ENCODE measurements at regions not wholly inside any gene's neighbourhood (a gene's known extent, or its start where the extent isn't known, plus 50 kb on each side); places are given as distances from the start of the nearest gene placed in this dataset.

- H2AFZ ChIP-seq (ENCODE audit: low read depth), result no peak overlapping the region
- no peaks in the 10 kb centered on the region for H4K20me1 ChIP-seq (ENCODE audit: insufficient read depth)
- H3K79me2 ChIP-seq (ENCODE audit: insufficient read depth, low read depth), result no peaks in the 10 kb centered on the region
- H3K27me3 ChIP-seq (ENCODE audit: insufficient read depth, low read depth), result no peaks in the 10 kb centered on the region
- no peaks in the 10 kb centered on the region for H3K36me3 ChIP-seq (ENCODE audit: insufficient read depth)
- H3K27ac ChIP-seq, result no peak overlapping the region
- H3K4me2 ChIP-seq, result no peak overlapping the region
- no peak overlapping the region for H3K4me3 ChIP-seq (IDR thresholded peaks at IDR 0.05; ENCODE audit: insufficient read depth, low read depth, low read length)
- no peaks in the 10 kb centered on the region for H3K4me1 ChIP-seq (ENCODE audit: low read depth, poor library complexity, severe bottlenecking)
- TF ChIP-seq CTCF (conservative IDR thresholded peaks at IDR 0.05; ENCODE audit: low read depth, low read length), result no peak
- H3K9ac ChIP-seq, result no peak overlapping the region
Measured at GRCh38 chr6:19415605-19416326, 421.4 kb upstream of the ID4 start.

- H2AFZ ChIP-seq (ENCODE audit: low read depth), result no peak overlapping the region
- no peak for TF ChIP-seq CTCF (conservative IDR thresholded peaks at IDR 0.05; ENCODE audit: low read depth, low read length)
Measured at GRCh38 chr6:19416811-19417210, 420.4 kb upstream of the ID4 start.

GRCh38 chr6:19417713-19418112 is 419.5 kb upstream of the ID4 start:
- Histone ChIP-seq H3K36me3 (ENCODE audit: insufficient read depth) (no peaks in the 10 kb centered on the region), H3K9ac (no peak overlapping the region), H3K27ac (no peak overlapping the region), H2AFZ (ENCODE audit: low read depth) (no peak overlapping the region), H3K4me3 (IDR thresholded peaks at IDR 0.05; ENCODE audit: insufficient read depth, low read depth, low read length) (no peak overlapping the region), H3K79me2 (ENCODE audit: insufficient read depth, low read depth) (no peaks in the 10 kb centered on the region), H4K20me1 (ENCODE audit: insufficient read depth) (no peaks in the 10 kb centered on the region), H3K4me2 (no peak overlapping the region), H3K27me3 (ENCODE audit: insufficient read depth, low read depth) (no peaks in the 10 kb centered on the region), H3K4me1 (ENCODE audit: low read depth, poor library complexity, severe bottlenecking) (no peaks in the 10 kb centered on the region)
- TF ChIP-seq CTCF (conservative IDR thresholded peaks at IDR 0.05; ENCODE audit: low read depth, low read length), result no peak

More at GRCh38 chr6:19416811-19417210, 420.4 kb upstream of the ID4 start:
- Histone ChIP-seq H3K4me2 (no peak overlapping the region), H3K4me3 (IDR thresholded peaks at IDR 0.05; ENCODE audit: insufficient read depth, low read depth, low read length) (no peak overlapping the region), H3K36me3 (ENCODE audit: insufficient read depth) (no peaks in the 10 kb centered on the region), H3K4me1 (ENCODE audit: low read depth, poor library complexity, severe bottlenecking) (no peaks in the 10 kb centered on the region), H4K20me1 (ENCODE audit: insufficient read depth) (no peaks in the 10 kb centered on the region), H3K9ac (no peak overlapping the region), H3K79me2 (ENCODE audit: insufficient read depth, low read depth) (no peaks in the 10 kb centered on the region), H3K27ac (no peak overlapping the region), H3K27me3 (ENCODE audit: insufficient read depth, low read depth) (no peaks in the 10 kb centered on the region)

DNA sequence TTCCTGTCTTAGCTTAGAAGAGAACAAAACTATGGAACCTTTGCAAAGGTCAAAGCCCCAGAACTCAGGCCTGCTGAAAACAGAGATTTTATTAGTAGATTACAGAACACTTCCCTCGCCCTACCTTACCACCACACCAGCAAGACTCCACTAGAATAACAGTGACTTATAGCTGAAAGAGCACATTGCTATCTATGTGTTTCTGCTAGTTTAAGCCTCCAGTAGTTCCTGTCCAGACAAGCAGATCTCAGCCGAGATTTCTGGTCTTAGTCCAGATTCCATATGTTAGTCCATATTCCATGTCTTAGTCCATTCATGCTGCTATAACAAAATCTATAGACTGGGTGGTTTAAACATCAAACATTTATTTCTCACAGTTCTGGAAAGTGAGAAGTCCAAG is 412.3 kb upstream of the ID4 start:
- no peak for TF ChIP-seq CTCF (conservative IDR thresholded peaks at IDR 0.05; ENCODE audit: low read depth, low read length)
- no peak overlapping the region for H3K9ac ChIP-seq
- H3K36me3 ChIP-seq (ENCODE audit: insufficient read depth), result no peaks in the 10 kb centered on the region
- no peak overlapping the region for H3K4me3 ChIP-seq (IDR thresholded peaks at IDR 0.05; ENCODE audit: insufficient read depth, low read depth, low read length)
- H3K27ac ChIP-seq, result no peak overlapping the region
- no peak overlapping the region for H3K4me2 ChIP-seq
- H2AFZ ChIP-seq (ENCODE audit: low read depth), result no peak overlapping the region
- no peaks in the 10 kb centered on the region for H3K27me3 ChIP-seq (ENCODE audit: insufficient read depth, low read depth)
- no peaks in the 10 kb centered on the region for H4K20me1 ChIP-seq (ENCODE audit: insufficient read depth)
- H3K4me1 ChIP-seq (ENCODE audit: low read depth, poor library complexity, severe bottlenecking), result no peaks in the 10 kb centered on the region
- H3K79me2 ChIP-seq (ENCODE audit: insufficient read depth, low read depth), result no peaks in the 10 kb centered on the region
